Coronary artery (tissue), 2 donors: ENCODE measurements at regions not wholly inside any gene's neighbourhood (a gene's known extent, or its start where the extent isn't known, plus 50 kb on each side); places are given as distances from the start of the nearest gene placed in this dataset.

Source experiments
- DNase-seq: peaks from one replicate; pipeline ENCODE4 v3.0.0-alpha.2; 2017; ENCODE audit warnings: low spot score
- H3K27ac ChIP-seq, 2 donors: fragments of 200-600 bp; sonication (generic); one replicate each; pipeline ENCODE4 v1.5.1; 2016 to 2019
- H3K4me3 ChIP-seq: fragments of 200-600 bp; sonication (generic); 2 replicates; pipeline ENCODE4 v1.5.1; 2016; ENCODE audit warnings: mild to moderate bottlenecking, moderate library complexity
- CTCF ChIP-seq: fragments of 200-600 bp; sonication (generic); IDR thresholded peaks from one replicate; pipeline ENCODE4 v1.5.1; 2019; ENCODE audit warnings: antibody characterized with exemption

- H3K4me3 ChIP-seq = no peak overlapping the region
- no peak overlapping the region for H3K27ac ChIP-seq
- no peak for TF ChIP-seq CTCF
- DNase-seq = no peak
These were observed 488.2 kb upstream of the ROBO2 start for GRCh38 chr3:76551739-76552138.

DNA sequence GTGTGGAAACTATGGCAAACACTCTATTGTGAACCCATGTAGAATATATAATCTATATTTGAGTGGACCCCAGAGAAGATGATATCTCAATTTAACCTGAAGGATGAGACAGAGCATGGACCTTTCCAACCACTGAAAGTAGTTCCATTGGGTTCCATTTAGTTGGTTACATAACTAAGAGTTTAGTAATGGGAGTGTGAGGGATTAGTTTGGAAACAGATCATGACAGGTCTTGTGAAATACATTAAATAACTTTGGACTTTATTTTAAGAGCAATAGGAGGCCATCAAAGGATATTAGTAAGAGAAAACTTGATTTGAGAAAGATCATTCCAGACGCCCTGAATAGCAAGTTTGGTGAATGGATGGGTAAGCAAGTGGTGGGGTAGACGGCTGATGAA lies 487.2 kb upstream of the ROBO2 start:
- DNase-seq = no peak
- Histone ChIP-seq H3K4me3 (no peak overlapping the region), H3K27ac (no peak overlapping the region)
- no peak for TF ChIP-seq CTCF

DNA sequence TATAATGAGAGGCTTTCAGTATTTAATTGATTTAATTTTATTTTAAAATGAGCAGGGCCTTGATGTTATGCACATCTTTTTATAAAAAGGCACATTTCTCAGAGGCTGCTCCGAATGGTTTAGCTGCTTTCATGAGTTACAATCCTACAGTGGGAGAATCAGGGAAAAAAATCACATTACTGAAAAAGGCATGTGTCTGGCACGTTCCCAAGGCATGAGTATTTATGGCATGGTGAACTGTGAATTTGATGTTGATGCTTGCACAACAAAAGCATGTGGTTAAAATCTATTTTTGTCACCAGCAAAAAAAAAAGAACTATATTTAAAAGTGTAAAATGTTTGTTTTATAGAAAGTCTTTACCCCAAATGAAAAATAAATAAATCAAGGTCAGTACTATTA lies 485.2 kb upstream of the ROBO2 start:
- TF ChIP-seq CTCF = no peak
- no peak for DNase-seq
- Histone ChIP-seq H3K4me3 (no peak overlapping the region), H3K27ac (no peak overlapping the region)

GRCh38 chr3:76561494-76562236 lies 478.2 kb upstream of the ROBO2 start:
- Histone ChIP-seq H3K4me3 (no peak overlapping the region), H3K27ac (no peak overlapping the region)
- no peak for TF ChIP-seq CTCF
- no peak for DNase-seq

DNA sequence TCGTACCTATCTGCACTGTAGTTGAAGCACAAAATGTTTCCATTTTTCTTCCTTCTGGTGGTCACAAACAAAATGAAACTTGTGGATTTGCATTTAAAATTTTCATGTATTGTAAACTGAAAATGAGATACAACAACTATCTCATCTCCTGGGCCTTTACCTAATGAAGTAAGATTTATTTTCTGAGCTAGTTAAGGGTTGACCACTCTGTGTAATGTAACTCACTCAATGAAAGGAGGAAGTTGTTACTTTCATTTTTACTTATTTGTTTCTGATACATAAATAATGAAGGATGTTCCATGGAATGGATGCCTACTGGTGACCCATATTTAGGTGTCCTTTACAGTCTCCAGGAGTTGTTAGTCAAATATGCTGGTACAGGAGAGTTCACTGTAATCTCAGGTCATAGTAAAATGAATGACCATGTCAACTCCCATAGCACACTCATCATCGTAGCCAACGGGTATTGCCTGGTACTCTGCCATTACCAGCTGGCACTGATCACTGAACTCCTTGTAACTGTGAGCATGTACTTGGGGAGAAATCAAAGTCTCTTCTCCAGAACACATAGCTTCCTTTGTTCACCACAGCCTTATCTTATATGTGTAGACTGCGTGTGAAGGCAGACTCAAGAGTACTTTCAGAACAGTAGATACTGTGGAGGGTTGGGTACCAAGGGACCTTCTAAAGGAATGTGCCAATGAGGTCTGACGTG lies 474.2 kb upstream of the ROBO2 start:
- H3K27ac ChIP-seq = no peak overlapping the region
- no peak overlapping the region for H3K4me3 ChIP-seq
- no peak for DNase-seq
- TF ChIP-seq CTCF = no peak

GRCh38 chr3:76566211-76566534 lies 473.7 kb upstream of the ROBO2 start:
- no peak for TF ChIP-seq CTCF
- no peak for DNase-seq
- H3K4me3 ChIP-seq = no peak overlapping the region
- no peak overlapping the region for H3K27ac ChIP-seq

- TF ChIP-seq CTCF = no peak
- Histone ChIP-seq H3K4me3 (no peak overlapping the region), H3K27ac (no peak overlapping the region)
- no peak for DNase-seq
These were observed 473.0 kb upstream of the ROBO2 start for GRCh38 chr3:76566904-76567303.
